ENCODE measurements at regions not wholly inside any gene's neighbourhood (a gene's known extent, or its start where the extent isn't known, plus 50 kb on each side); places are given as distances from the start of the nearest gene placed in this dataset.
A peak's percentile ranks its signal among the peaks of the same experiment; 100 is the strongest.

GRCh38 chr4:153034681-153035080, 98.6 kb downstream of the FHDC1 start:
- no peak for DNase-seq

GRCh38 chr4:153036931-153037482, 100.9 kb downstream of the FHDC1 start:
- DNase-seq: no peak

- peak; percentile 58 for DNase-seq
Measured at GRCh38 chr4:153038623-153039311, 102.6 kb downstream of the FHDC1 start.

- no peak for DNase-seq
Measured at GRCh38 chr4:153039542-153040185, 103.5 kb downstream of the FHDC1 start.

GRCh38 chr4:153040677-153041076, 104.6 kb downstream of the FHDC1 start:
- DNase-seq: no peak

GRCh38 chr4:153044036-153044435, 107.9 kb downstream of the FHDC1 start:
- no peak for DNase-seq

GRCh38 chr4:153045111-153045982, 109.2 kb downstream of the FHDC1 start:
- no peak for DNase-seq

GRCh38 chr4:153058671-153059060, 122.5 kb downstream of the FHDC1 start:
- DNase-seq: no peak

GRCh38 chr4:153060196-153060595, 124.1 kb downstream of the FHDC1 start:
- no peak for DNase-seq

GRCh38 chr4:153061971-153062370, 125.8 kb downstream of the FHDC1 start:
- DNase-seq: no peak

- DNase-seq: no peak
Measured at GRCh38 chr4:153062652-153063168, 126.6 kb downstream of the FHDC1 start.

- no peak for DNase-seq
Measured at GRCh38 chr4:153063490-153063889, 127.4 kb downstream of the FHDC1 start.

- DNase-seq: no peak
Measured at GRCh38 chr4:153064571-153064970, 128.4 kb downstream of the FHDC1 start.

- no peak for DNase-seq
Measured at GRCh38 chr4:153065276-153065675, 129.2 kb downstream of the FHDC1 start.

- no peak for DNase-seq
Measured at GRCh38 chr4:153067376-153067775, 131.3 kb downstream of the FHDC1 start.

GRCh38 chr4:153068751-153069150, 132.6 kb downstream of the FHDC1 start:
- DNase-seq: no peak

- no peak for DNase-seq
Measured at GRCh38 chr4:153071958-153072598, 132.2 kb upstream of the TRIM2 start.

- DNase-seq: no peak
Measured at GRCh38 chr4:153072661-153073060, 131.6 kb upstream of the TRIM2 start.

GRCh38 chr4:153074486-153074885, 129.8 kb upstream of the TRIM2 start:
- no peak for DNase-seq

GRCh38 chr4:153074936-153075630, 129.2 kb upstream of the TRIM2 start:
- no peak for DNase-seq

- no peak for DNase-seq
Measured at GRCh38 chr4:153075836-153076518, 128.3 kb upstream of the TRIM2 start.

Data from NCI-H2029 (cell line).